ENCODE measurements at regions not wholly inside any gene's neighbourhood (a gene's known extent, or its start where the extent isn't known, plus 50 kb on each side); places are given as distances from the start of the nearest gene placed in this dataset.
A peak's percentile ranks its signal among the peaks of the same experiment; 100 is the strongest.

- no peaks in the 10 kb centered on the region for H3K36me3 ChIP-seq (ENCODE audit: control insufficient read depth, insufficient read depth, low read length)
- H3K9me3 ChIP-seq (ENCODE audit: control insufficient read depth, insufficient read depth, low read length), result no peaks in the 10 kb centered on the region
- H3K4me1 ChIP-seq (ENCODE audit: control insufficient read depth, insufficient read depth, low read length), result no peaks in the 10 kb centered on the region
- no peak overlapping the region for H3K4me3 ChIP-seq (ENCODE audit: low read depth, low read length)
- no peak overlapping the region for H3K27ac ChIP-seq (ENCODE audit: low read depth, low read length)
- H3K27me3 ChIP-seq (ENCODE audit: control insufficient read depth, insufficient read depth, low read length), result no peaks in the 10 kb centered on the region
- H3K9ac ChIP-seq (ENCODE audit: low read depth, low read length), result no peak overlapping the region
Observed at GRCh38 chr4:147123146-147123545, 177.5 kb upstream of the TTC29 start.

- Histone ChIP-seq H3K9ac (ENCODE audit: low read depth, low read length) (no peak overlapping the region), H3K9me3 (ENCODE audit: control insufficient read depth, insufficient read depth, low read length) (no peaks in the 10 kb centered on the region), H3K27me3 (ENCODE audit: control insufficient read depth, insufficient read depth, low read length) (no peaks in the 10 kb centered on the region), H3K4me1 (ENCODE audit: control insufficient read depth, insufficient read depth, low read length) (no peaks in the 10 kb centered on the region), H3K4me3 (ENCODE audit: low read depth, low read length) (no peak overlapping the region), H3K27ac (ENCODE audit: low read depth, low read length) (no peak overlapping the region), H3K36me3 (ENCODE audit: control insufficient read depth, insufficient read depth, low read length) (no peaks in the 10 kb centered on the region)
Observed at GRCh38 chr4:147128787-147129186, 183.1 kb upstream of the TTC29 start.

GRCh38 chr4:147129687-147130086 lies 184.0 kb upstream of the TTC29 start:
- H3K4me3 ChIP-seq (ENCODE audit: low read depth, low read length), result no peak overlapping the region
- no peaks in the 10 kb centered on the region for H3K36me3 ChIP-seq (ENCODE audit: control insufficient read depth, insufficient read depth, low read length)
- no peaks in the 10 kb centered on the region for H3K4me1 ChIP-seq (ENCODE audit: control insufficient read depth, insufficient read depth, low read length)
- no peaks in the 10 kb centered on the region for H3K9me3 ChIP-seq (ENCODE audit: control insufficient read depth, insufficient read depth, low read length)
- H3K27ac ChIP-seq (ENCODE audit: low read depth, low read length), result no peak overlapping the region
- no peak overlapping the region for H3K9ac ChIP-seq (ENCODE audit: low read depth, low read length)
- H3K27me3 ChIP-seq (ENCODE audit: control insufficient read depth, insufficient read depth, low read length), result no peaks in the 10 kb centered on the region

GRCh38 chr4:147134536-147135210 lies 189.0 kb upstream of the TTC29 start:
- H3K9ac ChIP-seq (ENCODE audit: low read depth, low read length), result no peak overlapping the region
- no peaks in the 10 kb centered on the region for H3K9me3 ChIP-seq (ENCODE audit: control insufficient read depth, insufficient read depth, low read length)
- H3K4me1 ChIP-seq (ENCODE audit: control insufficient read depth, insufficient read depth, low read length), result no peaks in the 10 kb centered on the region

GRCh38 chr4:147136310-147136709 lies 190.6 kb upstream of the TTC29 start:
- H3K27ac ChIP-seq (ENCODE audit: low read depth, low read length), result no peak overlapping the region
- no peaks in the 10 kb centered on the region for H3K27me3 ChIP-seq (ENCODE audit: control insufficient read depth, insufficient read depth, low read length)
- H3K4me3 ChIP-seq (ENCODE audit: low read depth, low read length), result no peak overlapping the region
- H3K36me3 ChIP-seq (ENCODE audit: control insufficient read depth, insufficient read depth, low read length), result no peaks in the 10 kb centered on the region
- H3K4me1 ChIP-seq (ENCODE audit: control insufficient read depth, insufficient read depth, low read length), result no peaks in the 10 kb centered on the region
- no peak overlapping the region for H3K9ac ChIP-seq (ENCODE audit: low read depth, low read length)
- no peaks in the 10 kb centered on the region for H3K9me3 ChIP-seq (ENCODE audit: control insufficient read depth, insufficient read depth, low read length)

More at GRCh38 chr4:147134536-147135210, 189.0 kb upstream of the TTC29 start:
- no peak overlapping the region for H3K4me3 ChIP-seq (ENCODE audit: low read depth, low read length)
- no peaks in the 10 kb centered on the region for H3K27me3 ChIP-seq (ENCODE audit: control insufficient read depth, insufficient read depth, low read length)
- no peak overlapping the region for H3K27ac ChIP-seq (ENCODE audit: low read depth, low read length)
- no peaks in the 10 kb centered on the region for H3K36me3 ChIP-seq (ENCODE audit: control insufficient read depth, insufficient read depth, low read length)

- Histone ChIP-seq H3K9ac (ENCODE audit: low read depth, low read length) (no peak overlapping the region), H3K4me3 (ENCODE audit: low read depth, low read length) (no peak overlapping the region), H3K27me3 (ENCODE audit: control insufficient read depth, insufficient read depth, low read length) (no peaks in the 10 kb centered on the region), H3K4me1 (ENCODE audit: control insufficient read depth, insufficient read depth, low read length) (no peaks in the 10 kb centered on the region), H3K36me3 (ENCODE audit: control insufficient read depth, insufficient read depth, low read length) (no peaks in the 10 kb centered on the region), H3K9me3 (ENCODE audit: control insufficient read depth, insufficient read depth, low read length) (no peaks in the 10 kb centered on the region), H3K27ac (ENCODE audit: low read depth, low read length) (no peak overlapping the region)
Observed at GRCh38 chr4:147136751-147137150, 191.1 kb upstream of the TTC29 start.

GRCh38 chr4:147137280-147137679 lies 191.6 kb upstream of the TTC29 start:
- H3K4me3 ChIP-seq (ENCODE audit: low read depth, low read length), result no peak overlapping the region
- H3K9me3 ChIP-seq (ENCODE audit: control insufficient read depth, insufficient read depth, low read length), result no peaks in the 10 kb centered on the region
- H3K9ac ChIP-seq (ENCODE audit: low read depth, low read length), result no peak overlapping the region
- H3K27me3 ChIP-seq (ENCODE audit: control insufficient read depth, insufficient read depth, low read length), result no peaks in the 10 kb centered on the region
- H3K27ac ChIP-seq (ENCODE audit: low read depth, low read length), result no peak overlapping the region
- no peaks in the 10 kb centered on the region for H3K36me3 ChIP-seq (ENCODE audit: control insufficient read depth, insufficient read depth, low read length)
- H3K4me1 ChIP-seq (ENCODE audit: control insufficient read depth, insufficient read depth, low read length), result no peaks in the 10 kb centered on the region

- H3K27ac ChIP-seq (ENCODE audit: low read depth, low read length), result no peak overlapping the region
- no peaks in the 10 kb centered on the region for H3K27me3 ChIP-seq (ENCODE audit: control insufficient read depth, insufficient read depth, low read length)
- H3K4me3 ChIP-seq (ENCODE audit: low read depth, low read length), result no peak overlapping the region
- no peaks in the 10 kb centered on the region for H3K9me3 ChIP-seq (ENCODE audit: control insufficient read depth, insufficient read depth, low read length)
- H3K9ac ChIP-seq (ENCODE audit: low read depth, low read length), result no peak overlapping the region
- H3K4me1 ChIP-seq (ENCODE audit: control insufficient read depth, insufficient read depth, low read length), result no peaks in the 10 kb centered on the region
- H3K36me3 ChIP-seq (ENCODE audit: control insufficient read depth, insufficient read depth, low read length), result no peaks in the 10 kb centered on the region
Observed at GRCh38 chr4:147138171-147138570, 192.5 kb upstream of the TTC29 start.

- Histone ChIP-seq H3K9ac (ENCODE audit: low read depth, low read length) (no peak overlapping the region), H3K27ac (ENCODE audit: low read depth, low read length) (no peak overlapping the region), H3K9me3 (ENCODE audit: control insufficient read depth, insufficient read depth, low read length) (no peaks in the 10 kb centered on the region), H3K36me3 (ENCODE audit: control insufficient read depth, insufficient read depth, low read length) (no peaks in the 10 kb centered on the region), H3K4me3 (ENCODE audit: low read depth, low read length) (no peak overlapping the region), H3K27me3 (ENCODE audit: control insufficient read depth, insufficient read depth, low read length) (no peaks in the 10 kb centered on the region), H3K4me1 (ENCODE audit: control insufficient read depth, insufficient read depth, low read length) (no peaks in the 10 kb centered on the region)
Observed at GRCh38 chr4:147139455-147140198, 194.0 kb upstream of the TTC29 start.

GRCh38 chr4:147151763-147152162 lies 206.1 kb upstream of the TTC29 start:
- Histone ChIP-seq H3K27ac (ENCODE audit: low read depth, low read length) (no peak overlapping the region), H3K27me3 (ENCODE audit: control insufficient read depth, insufficient read depth, low read length) (peaks cover 3% of the 10 kb centered on the region; the same call in 1 of the 2 replicates)

GRCh38 chr4:147157860-147158701 lies 212.4 kb upstream of the TTC29 start:
- peaks cover 10% of the 10 kb centered on the region for H3K4me1 ChIP-seq (ENCODE audit: control insufficient read depth, insufficient read depth, low read length)
- no peak overlapping the region; the same call in 1 of the 2 replicates for H3K9ac ChIP-seq (ENCODE audit: low read depth, low read length)
- no peak overlapping the region for H3K27ac ChIP-seq (ENCODE audit: low read depth, low read length)
- H3K4me3 ChIP-seq (ENCODE audit: low read depth, low read length), result peak overlapping the region; percentile 67
- H3K27me3 ChIP-seq (ENCODE audit: control insufficient read depth, insufficient read depth, low read length), result peaks cover 7% of the 10 kb centered on the region
- H3K36me3 ChIP-seq (ENCODE audit: control insufficient read depth, insufficient read depth, low read length), result no peaks in the 10 kb centered on the region
- no peaks in the 10 kb centered on the region for H3K9me3 ChIP-seq (ENCODE audit: control insufficient read depth, insufficient read depth, low read length)

More at GRCh38 chr4:147151763-147152162, 206.1 kb upstream of the TTC29 start:
- Histone ChIP-seq H3K4me3 (ENCODE audit: low read depth, low read length) (no peak overlapping the region), H3K9ac (ENCODE audit: low read depth, low read length) (no peak overlapping the region), H3K9me3 (ENCODE audit: control insufficient read depth, insufficient read depth, low read length) (no peaks in the 10 kb centered on the region), H3K36me3 (ENCODE audit: control insufficient read depth, insufficient read depth, low read length) (no peaks in the 10 kb centered on the region), H3K4me1 (ENCODE audit: control insufficient read depth, insufficient read depth, low read length) (no peaks in the 10 kb centered on the region)
